ENCODE measurements at regions not wholly inside any gene's neighbourhood (a gene's known extent, or its start where the extent isn't known, plus 50 kb on each side); places are given as distances from the start of the nearest gene placed in this dataset.

GRCh38 chr7:101708223-101708622, 79.1 kb upstream of the MYL10 start:
- no peak overlapping the region for H3K4me3 ChIP-seq (ENCODE audit: control insufficient read depth, low read depth, low read length)
- no peak for DNase-seq (ENCODE audit: low read depth)

DNA sequence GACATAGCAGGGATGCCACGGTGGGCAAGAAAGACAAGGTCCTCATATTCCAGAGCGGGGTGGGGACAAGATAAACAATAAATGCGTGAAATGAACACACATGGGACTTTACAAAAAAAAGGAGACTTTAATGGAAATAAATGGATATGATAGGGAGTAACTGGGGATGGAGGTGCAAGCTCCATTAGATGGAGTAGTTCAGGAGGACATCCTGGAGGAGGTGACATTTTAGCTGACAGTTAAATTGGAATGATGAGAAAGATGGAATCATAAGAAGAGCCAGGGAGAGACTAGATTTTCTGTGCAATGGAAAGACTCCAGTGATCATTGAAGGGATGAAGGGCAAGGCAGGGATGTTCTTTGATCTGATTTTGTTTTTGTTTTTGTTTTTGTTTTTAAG, 83.6 kb upstream of the MYL10 start:
- TF ChIP-seq CTCF (conservative IDR thresholded peaks at IDR 0.05; ENCODE audit: control insufficient read depth, insufficient read depth, low read depth, low read length), result no peak
- DNase-seq (ENCODE audit: low read depth), result no peak
- H3K4me3 ChIP-seq (ENCODE audit: control insufficient read depth, low read depth, low read length), result no peak overlapping the region

More at GRCh38 chr7:101708223-101708622, 79.1 kb upstream of the MYL10 start:
- no peak for TF ChIP-seq CTCF (conservative IDR thresholded peaks at IDR 0.05; ENCODE audit: control insufficient read depth, insufficient read depth, low read depth, low read length)

DNA sequence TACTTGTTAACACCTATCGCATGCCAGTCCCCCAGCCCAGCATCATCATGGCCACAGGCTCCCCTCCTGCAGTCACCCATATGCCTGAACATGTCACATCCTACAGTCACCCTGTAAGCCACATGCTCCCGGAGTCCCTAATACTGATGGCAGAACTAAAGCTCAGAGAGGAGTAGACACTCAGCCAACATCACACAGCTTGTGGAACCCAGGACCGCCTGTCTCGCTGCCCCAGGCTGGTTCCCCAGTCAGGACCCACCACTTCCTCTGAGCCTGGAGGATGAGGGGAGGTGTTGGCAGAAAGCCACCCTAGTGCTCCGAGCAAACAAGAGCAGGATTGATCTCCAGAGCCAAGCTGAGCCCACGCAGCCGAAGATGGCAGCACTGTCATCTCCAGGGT, 85.0 kb upstream of the MYL10 start:
- no peak for TF ChIP-seq CTCF (conservative IDR thresholded peaks at IDR 0.05; ENCODE audit: control insufficient read depth, insufficient read depth, low read depth, low read length)
- DNase-seq (ENCODE audit: low read depth), result no peak
- H3K4me3 ChIP-seq (ENCODE audit: control insufficient read depth, low read depth, low read length), result no peak overlapping the region

GRCh38 chr7:101717628-101718357, 88.7 kb upstream of the MYL10 start:
- TF ChIP-seq CTCF (conservative IDR thresholded peaks at IDR 0.05; ENCODE audit: control insufficient read depth, insufficient read depth, low read depth, low read length), result no peak
- H3K4me3 ChIP-seq (ENCODE audit: control insufficient read depth, low read depth, low read length), result no peak overlapping the region
- DNase-seq (ENCODE audit: low read depth), result peak; percentile 72

DNA sequence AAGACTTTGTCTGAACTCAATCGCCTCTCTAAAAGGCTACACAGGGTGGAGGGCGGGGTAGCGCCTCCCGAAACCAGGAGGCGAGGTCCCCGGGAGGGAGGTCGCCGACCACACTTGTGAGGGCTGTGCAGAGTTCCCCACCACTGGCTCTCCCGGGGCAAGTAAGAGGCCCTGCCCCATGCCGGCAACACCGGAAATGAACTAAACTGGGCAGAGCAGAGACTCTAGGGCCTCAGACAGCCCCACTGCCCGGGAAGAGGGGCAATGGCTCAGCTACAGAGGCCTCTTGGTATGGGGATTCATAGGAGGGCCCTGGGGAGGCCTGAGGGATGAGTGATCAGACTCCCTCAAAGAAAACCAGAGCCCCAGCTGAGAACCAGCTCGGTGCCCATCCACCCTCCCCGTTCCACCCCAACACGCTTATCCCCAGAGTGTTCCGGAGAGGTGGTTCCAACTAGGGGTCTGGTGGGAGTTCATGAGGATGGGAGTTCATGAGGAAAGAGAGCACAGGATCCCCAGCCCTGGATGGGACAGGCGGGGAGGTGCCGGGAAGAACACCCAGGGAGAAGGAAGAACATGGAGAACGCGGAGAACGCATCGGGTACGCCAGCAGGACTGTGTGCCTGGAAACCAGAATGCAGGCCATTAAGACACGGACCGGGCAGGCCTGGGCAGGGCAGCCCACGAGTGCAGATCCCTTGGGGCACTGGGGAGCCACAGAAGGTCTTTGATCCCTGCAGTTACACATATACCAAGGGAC, 89.4 kb upstream of the MYL10 start:
- H3K4me3 ChIP-seq (ENCODE audit: control insufficient read depth, low read depth, low read length), result no peak overlapping the region
- no peak for DNase-seq (ENCODE audit: low read depth)
- TF ChIP-seq CTCF (conservative IDR thresholded peaks at IDR 0.05; ENCODE audit: control insufficient read depth, insufficient read depth, low read depth, low read length), result no peak

DNA sequence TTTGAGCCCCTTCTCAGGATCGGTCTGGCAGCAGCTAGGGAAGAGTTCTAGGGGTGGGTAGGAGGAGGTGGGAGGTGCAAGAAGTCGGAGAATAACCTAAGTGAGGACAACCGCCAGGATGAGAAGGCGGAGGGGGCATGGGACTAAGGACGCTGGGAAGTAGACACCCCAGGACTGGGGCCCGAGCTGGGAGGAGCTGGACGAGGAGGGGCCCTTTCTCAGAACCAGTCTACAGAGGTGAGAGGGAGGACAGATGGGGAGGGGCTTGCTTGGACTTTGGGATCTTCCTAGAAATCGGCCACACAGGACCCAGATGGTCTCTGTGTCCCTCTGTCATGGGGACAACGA, 90.0 kb upstream of the MYL10 start:
- no peak for DNase-seq (ENCODE audit: low read depth)
- TF ChIP-seq CTCF (conservative IDR thresholded peaks at IDR 0.05; ENCODE audit: control insufficient read depth, insufficient read depth, low read depth, low read length), result no peak
- no peak overlapping the region for H3K4me3 ChIP-seq (ENCODE audit: control insufficient read depth, low read depth, low read length)
